HTR-8/SVneo (cell line): ENCODE measurements at regions not wholly inside any gene's neighbourhood (a gene's known extent, or its start where the extent isn't known, plus 50 kb on each side); places are given as distances from the start of the nearest gene placed in this dataset.

Experiments
- DNase-seq: peaks from one replicate; pipeline ENCODE4 v3.0.0; 2011; ENCODE audit warnings: low spot score, mixed read lengths; ENCODE audit not compliant: insufficient read length
- FAIRE-seq: peaks from 2 replicates; lab custom pipeline; 2011; peaks lifted over from hg19 to GRCh38; lab: Jason Lieb, UNC

- no peak for FAIRE-seq
- no peak for DNase-seq
Measured at GRCh38 chr3:150306906-150307305, 101.2 kb upstream of the TSC22D2 start.

- FAIRE-seq = peak; percentile 28
- no peak for DNase-seq
Measured at GRCh38 chr3:150306083-150306482, 102.0 kb upstream of the TSC22D2 start.

GRCh38 chr3:150303768-150304167, 104.3 kb upstream of the TSC22D2 start:
- FAIRE-seq (no peak), DNase-seq (no peak)

GRCh38 chr3:150302246-150302645, 105.9 kb upstream of the TSC22D2 start:
- no peak for DNase-seq
- FAIRE-seq = no peak

GRCh38 chr3:150300852-150301517, 107.1 kb upstream of the TSC22D2 start:
- FAIRE-seq = no peak
- DNase-seq = no peak

GRCh38 chr3:150300388-150300787, 107.7 kb upstream of the TSC22D2 start:
- FAIRE-seq (no peak), DNase-seq (no peak)

GRCh38 chr3:150299201-150299600, 108.9 kb upstream of the TSC22D2 start:
- DNase-seq = peak; percentile 39
- FAIRE-seq = peak; percentile 76

GRCh38 chr3:150296966-150297365, 111.1 kb upstream of the TSC22D2 start:
- no peak for FAIRE-seq
- DNase-seq = no peak

GRCh38 chr3:150296123-150296735, 111.9 kb upstream of the TSC22D2 start:
- FAIRE-seq (no peak), DNase-seq (no peak)

- FAIRE-seq (peak; percentile 48), DNase-seq (no peak)
Measured at GRCh38 chr3:150293401-150294001, 114.6 kb upstream of the TSC22D2 start.

- DNase-seq (no peak), FAIRE-seq (no peak)
Measured at GRCh38 chr3:150292891-150293290, 115.2 kb upstream of the TSC22D2 start.

GRCh38 chr3:150291515-150291914, 116.6 kb upstream of the TSC22D2 start:
- no peak for DNase-seq
- no peak for FAIRE-seq

- FAIRE-seq (no peak), DNase-seq (peak; percentile 40)
Measured at GRCh38 chr3:150286390-150287147, 121.5 kb upstream of the TSC22D2 start.

GRCh38 chr3:150285601-150286000, 122.5 kb upstream of the TSC22D2 start:
- DNase-seq = no peak

GRCh38 chr3:150278843-150279381, 129.2 kb upstream of the TSC22D2 start:
- no peak for FAIRE-seq
- DNase-seq = no peak

More at GRCh38 chr3:150285601-150286000, 122.5 kb upstream of the TSC22D2 start:
- FAIRE-seq = no peak

GRCh38 chr3:150278195-150278594, 129.9 kb upstream of the TSC22D2 start:
- no peak for DNase-seq
- FAIRE-seq = no peak

- DNase-seq (no peak), FAIRE-seq (no peak)
Measured at GRCh38 chr3:150277444-150277843, 130.7 kb upstream of the TSC22D2 start.

- FAIRE-seq = no peak
- DNase-seq = no peak
Measured at GRCh38 chr3:150275941-150276340, 132.2 kb upstream of the TSC22D2 start.

- peak; percentile 33 for FAIRE-seq
Measured at GRCh38 chr3:150274372-150274771, 133.7 kb upstream of the TSC22D2 start.

GRCh38 chr3:150273396-150273795, 134.7 kb upstream of the TSC22D2 start:
- FAIRE-seq (no peak), DNase-seq (no peak)

More at GRCh38 chr3:150274372-150274771, 133.7 kb upstream of the TSC22D2 start:
- DNase-seq = no peak

- DNase-seq (no peak), FAIRE-seq (no peak)
Measured at GRCh38 chr3:150271591-150271960, 136.5 kb upstream of the TSC22D2 start.
